Breast epithelium (tissue), 3 donors: ENCODE measurements at regions not wholly inside any gene's neighbourhood (a gene's known extent, or its start where the extent isn't known, plus 50 kb on each side); places are given as distances from the start of the nearest gene placed in this dataset.

Source experiments
- POLR2A ChIP-seq: fragments of 450-650 bp; IDR thresholded peaks from one replicate; pipeline ENCODE4 v1.6.1; 2016; ENCODE audit warnings: antibody characterized with exemption, mild to moderate bottlenecking, moderate library complexity
- POLR2AphosphoS5 ChIP-seq, 3 donors: sonication (generic); formaldehyde crosslinking; IDR thresholded peaks; one replicate each; pipeline ENCODE4 v1.6.1; 2017; ENCODE audit warnings: antibody characterized with exemption in 3 of 3
- TF ChIP-seq, protein P1 (sequence below), 3 donors: fragments of 450-650 bp; IDR thresholded peaks; one replicate each; pipeline ENCODE4 v1.5.1; 2016 to 2017; ENCODE audit warnings: antibody characterized with exemption in 3 of 3, mild to moderate bottlenecking in 3 of 3, moderate library complexity in 3 of 3

DNA sequence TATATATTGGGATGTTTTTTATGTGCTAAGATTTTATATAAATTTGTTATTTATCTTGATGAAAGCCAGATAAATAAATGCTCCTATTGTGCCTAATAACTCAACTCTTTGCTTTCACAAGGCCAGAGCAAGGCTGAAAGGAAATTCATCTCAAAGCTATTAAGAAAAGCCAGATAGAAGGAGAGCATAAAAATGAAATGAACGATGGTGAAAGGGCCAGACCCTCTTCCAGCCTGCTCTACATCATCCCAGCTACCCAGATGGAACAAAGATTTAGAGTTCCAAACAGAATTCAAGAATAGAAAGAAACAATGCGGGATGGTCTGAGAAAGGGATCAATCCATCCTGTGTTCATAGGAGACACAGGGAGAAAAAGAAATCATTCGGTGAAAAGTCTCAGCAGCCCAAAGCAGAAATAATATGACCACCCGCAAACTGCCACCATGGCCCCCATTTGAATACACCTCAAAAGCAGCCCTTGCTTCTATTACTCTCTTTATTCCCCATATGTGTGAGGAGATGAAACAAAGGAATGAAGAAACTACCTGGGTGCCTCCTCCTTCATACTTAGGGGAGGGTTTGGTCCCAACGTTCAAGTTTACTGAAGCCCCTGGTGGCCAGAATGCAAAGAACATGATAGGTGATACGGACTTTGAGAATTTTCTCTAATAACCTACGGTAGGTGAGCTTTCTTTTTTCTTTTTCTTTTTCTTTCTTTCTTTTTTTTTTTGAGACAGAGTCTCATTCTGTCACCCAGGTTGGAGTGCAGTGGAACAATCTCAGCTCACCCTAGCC lies 110.1 kb upstream of the FBXO11 start:
- TF ChIP-seq, protein P1, sequence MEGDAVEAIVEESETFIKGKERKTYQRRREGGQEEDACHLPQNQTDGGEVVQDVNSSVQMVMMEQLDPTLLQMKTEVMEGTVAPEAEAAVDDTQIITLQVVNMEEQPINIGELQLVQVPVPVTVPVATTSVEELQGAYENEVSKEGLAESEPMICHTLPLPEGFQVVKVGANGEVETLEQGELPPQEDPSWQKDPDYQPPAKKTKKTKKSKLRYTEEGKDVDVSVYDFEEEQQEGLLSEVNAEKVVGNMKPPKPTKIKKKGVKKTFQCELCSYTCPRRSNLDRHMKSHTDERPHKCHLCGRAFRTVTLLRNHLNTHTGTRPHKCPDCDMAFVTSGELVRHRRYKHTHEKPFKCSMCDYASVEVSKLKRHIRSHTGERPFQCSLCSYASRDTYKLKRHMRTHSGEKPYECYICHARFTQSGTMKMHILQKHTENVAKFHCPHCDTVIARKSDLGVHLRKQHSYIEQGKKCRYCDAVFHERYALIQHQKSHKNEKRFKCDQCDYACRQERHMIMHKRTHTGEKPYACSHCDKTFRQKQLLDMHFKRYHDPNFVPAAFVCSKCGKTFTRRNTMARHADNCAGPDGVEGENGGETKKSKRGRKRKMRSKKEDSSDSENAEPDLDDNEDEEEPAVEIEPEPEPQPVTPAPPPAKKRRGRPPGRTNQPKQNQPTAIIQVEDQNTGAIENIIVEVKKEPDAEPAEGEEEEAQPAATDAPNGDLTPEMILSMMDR (IDR thresholded peaks at IDR 0.05), result no peak
- TF ChIP-seq POLR2AphosphoS5 (IDR thresholded peaks at IDR 0.05) (no peak), POLR2A (no peak)
